HG03175 (cell line): ENCODE measurements at regions not wholly inside any gene's neighbourhood (a gene's known extent, or its start where the extent isn't known, plus 50 kb on each side); places are given as distances from the start of the nearest gene placed in this dataset.

Source experiments
- ATAC-seq: cut with Tn5 transposase; IDR thresholded peaks from one replicate; pipeline ENCODE4 v1.9.1; 2021; ENCODE audit warnings: mild to moderate bottlenecking, moderate library complexity; ENCODE audit not compliant: unreplicated experiment

DNA sequence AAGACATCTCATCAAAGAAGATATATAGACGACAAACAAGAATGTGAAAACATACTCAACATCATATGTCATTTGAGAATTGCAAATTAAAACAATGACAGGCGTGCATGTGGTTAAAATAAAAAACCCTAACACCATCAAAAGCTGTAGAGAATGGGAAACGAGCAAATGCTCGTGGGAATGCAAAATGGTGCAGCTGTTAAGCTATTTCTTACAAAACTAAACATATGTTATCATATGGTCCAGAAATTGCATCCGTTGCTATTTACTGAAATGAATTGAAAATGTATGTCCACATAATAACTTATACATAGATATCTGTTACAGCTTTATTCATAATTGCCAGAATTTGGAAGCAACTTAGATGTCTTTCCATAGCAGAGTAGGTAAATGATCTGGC is 574.4 kb downstream of the TNS3 start:
- no peak for ATAC-seq

DNA sequence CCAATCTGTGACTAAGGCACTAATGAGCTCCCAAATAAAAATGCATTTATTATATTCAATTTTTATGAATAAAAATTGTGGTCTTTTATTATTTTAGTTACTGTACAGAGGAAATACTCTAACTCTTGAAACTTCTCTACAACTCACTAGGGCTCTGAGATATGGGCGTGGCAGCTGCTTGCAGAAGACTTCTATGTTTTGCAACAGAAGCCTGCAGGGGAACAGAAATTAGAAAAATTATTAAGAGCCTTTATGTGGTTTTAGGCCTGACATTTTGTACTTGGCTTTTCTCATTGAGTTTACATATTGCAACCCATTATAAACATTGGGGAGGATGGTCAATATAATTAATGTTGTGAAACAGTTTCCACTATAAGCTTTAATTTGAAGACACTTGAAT is 581.4 kb downstream of the TNS3 start:
- ATAC-seq = no peak

DNA sequence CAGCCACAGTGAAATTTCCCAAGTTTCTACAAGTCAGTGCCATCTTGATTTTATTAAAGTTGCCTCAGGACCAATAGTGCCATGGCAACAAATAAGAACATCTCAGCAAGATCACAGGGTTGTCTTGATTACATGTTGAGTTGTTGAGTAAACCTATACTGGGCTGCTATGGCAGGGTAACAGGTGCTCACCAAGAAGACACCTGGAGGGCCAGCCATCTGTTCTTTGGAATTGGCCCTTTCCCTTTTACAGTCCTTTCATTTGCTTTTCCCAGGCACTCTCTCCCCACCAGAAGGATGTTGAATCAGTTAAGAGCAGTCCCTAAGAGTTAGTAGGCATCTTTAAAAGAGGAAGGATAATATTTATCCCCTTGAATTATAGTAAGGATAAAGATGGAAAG is 582.0 kb downstream of the TNS3 start:
- ATAC-seq = no peak

DNA sequence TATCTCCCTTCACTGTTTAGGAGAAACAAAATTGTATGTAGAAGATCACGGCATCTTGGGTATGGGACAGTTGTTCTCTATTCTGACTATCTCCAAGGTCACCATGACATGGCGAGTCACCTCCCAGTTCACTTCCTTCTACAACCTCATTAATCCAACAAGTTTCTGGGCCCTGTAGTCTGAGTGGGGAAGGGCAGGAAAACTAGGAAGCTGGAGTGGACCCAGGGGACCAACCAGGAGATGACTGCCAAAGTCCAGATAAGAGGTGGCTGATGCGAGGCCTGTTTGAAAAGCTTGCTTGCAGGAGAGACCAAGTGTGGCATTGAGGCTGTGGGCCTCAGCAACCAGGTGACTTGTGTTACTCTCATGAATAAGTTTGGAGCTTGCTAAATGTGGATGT is 584.9 kb downstream of the TNS3 start:
- no peak for ATAC-seq

DNA sequence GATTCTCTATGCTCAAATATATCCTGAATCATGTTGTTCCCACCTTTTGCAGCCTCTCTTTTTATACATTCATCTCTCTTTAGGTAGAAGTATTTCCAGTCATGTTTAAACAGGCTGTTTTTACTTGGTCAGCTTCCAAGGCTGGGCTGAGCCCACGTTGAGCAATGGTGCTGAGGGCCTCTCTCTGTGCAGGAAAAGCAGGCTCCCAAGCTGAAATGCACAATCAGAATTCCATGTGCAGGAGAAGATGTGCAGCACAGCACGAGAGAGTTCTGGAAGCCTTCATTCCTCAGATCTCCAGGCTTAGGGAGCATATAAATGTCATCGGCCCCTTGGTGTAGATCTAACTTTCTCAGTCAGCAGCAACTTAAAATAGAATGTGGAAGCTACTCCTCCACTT is 588.5 kb downstream of the TNS3 start:
- ATAC-seq = no peak

DNA sequence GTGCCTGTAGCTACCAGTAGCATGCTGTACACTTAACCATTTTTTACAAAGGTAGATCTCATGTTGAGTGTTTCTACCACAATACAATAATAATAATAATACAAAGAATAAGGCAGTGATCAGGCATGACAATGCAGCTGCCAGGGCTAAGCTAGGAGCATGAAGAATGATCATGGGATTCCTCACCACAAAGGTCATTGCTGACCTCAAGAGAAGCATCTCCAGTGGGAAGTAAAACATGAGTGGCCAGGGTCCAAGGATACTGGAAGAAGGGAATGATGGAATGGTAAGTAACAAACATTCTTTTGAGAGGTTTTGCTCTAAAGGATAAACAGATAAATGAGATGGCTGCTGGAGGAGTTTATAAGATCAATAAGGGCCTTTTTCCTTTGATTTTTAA is 591.1 kb downstream of the TNS3 start:
- ATAC-seq = no peak

DNA sequence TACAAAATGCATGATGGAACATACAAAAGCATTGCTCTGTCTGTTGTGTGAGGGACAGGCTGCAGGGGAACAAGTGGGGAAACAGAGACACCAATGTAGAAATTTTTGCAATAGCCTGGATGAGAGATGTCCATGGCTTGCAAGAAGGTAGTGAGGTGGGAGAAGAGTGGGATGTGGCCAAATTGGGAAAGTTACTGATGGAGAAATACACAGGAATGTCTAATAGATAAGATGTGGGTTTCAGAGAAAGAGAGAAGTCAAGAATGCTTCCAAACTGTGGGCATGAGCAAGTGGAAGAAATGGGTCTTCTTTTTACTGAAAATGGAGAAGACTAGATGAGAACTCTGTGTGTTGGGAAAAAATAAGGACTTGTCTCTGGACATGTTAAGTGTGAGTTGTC is 592.7 kb downstream of the TNS3 start:
- no peak for ATAC-seq

DNA sequence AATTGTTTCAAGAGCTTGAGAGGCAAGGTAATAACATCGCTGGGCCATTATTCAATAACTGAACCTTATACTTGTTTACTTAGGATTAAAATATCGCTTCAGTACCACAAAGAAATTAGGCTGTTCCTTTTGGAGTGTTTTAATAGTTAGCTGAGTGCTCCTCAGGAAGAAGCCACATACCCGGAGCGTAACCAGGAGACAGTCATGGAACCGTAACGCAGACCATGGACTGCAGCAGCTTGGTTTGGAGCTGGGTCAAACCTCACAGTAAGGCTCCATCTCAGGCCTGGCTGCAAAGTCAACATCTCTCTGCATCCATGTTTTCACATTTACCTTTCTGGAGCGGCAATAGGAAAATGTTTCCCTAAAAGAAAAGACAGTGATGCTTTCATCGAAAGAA is 599.0 kb downstream of the TNS3 start:
- ATAC-seq = no peak

DNA sequence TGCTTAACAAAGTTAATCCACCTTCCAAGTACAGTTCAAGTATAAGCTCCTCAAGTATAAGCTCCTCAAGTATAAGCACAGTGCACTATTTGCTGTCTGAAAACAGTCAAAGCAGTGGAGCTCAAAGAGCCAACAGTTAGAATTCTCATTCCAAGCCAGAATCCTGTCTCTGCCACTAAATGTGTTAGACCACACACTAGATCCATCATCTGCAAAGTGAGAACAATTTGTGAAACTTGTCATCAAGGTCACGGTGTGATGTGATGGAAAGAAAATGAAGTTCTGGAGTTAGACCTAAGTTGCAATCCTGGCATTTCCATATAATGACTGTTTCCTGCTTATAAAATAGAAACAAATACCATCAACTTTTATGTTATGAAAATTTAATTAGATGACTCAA is 602.5 kb downstream of the TNS3 start:
- no peak for ATAC-seq

DNA sequence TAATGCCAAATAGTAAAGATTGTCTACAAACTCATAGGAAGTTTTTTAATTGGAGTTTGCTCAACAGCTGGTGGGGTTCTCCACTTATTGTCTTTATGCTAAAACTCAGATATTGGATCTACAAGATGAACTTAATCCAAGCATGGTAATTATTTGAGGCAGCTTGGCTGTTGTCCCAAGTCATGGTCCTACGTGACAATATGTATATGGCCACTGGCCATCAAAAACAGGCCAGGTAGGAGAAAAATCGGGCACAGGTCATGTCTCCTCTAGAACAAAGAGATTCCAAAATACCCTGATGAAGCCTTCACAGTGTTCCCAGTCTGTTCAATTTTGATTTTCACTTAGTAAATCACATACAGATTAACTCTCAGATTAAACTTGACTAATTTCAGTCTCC is 606.4 kb downstream of the TNS3 start:
- ATAC-seq = no peak

DNA sequence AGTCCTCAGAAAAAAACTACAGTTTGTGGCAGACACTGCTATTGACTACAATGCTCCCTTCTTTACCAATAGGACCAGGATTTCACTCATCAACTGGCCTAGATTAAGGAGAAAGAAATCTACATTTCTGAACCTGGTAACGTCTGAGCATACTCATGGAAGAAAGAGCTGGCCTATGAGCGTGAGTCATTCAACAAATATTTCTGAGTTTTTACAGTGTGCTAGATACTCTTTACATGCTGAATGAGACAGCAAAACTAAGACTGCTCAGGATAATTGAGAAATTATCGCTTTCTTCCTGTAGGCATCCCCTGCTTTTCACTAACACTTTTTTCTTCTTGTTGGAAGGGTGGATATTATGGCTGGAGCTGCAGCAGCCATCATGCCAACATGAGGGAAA is 609.7 kb downstream of the TNS3 start:
- ATAC-seq = no peak

DNA sequence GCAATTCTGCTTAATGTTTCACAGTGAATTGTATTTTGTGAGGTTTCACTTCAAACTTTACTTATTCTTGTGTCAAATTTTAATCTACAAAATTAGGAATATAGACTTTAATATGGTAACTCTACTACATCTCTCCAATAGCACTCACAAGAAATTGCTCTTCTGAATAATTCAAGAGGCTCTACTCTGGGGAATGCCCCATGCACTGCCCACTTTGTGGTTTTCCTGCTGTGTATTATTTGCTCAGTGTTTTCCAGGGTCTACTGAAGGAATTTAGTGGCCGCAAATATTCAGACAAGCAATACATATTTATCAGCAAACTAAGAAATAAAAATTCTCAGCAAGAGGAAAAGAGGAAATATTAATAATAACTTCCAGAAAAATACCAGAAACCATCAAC is 611.4 kb downstream of the TNS3 start:
- no peak for ATAC-seq

DNA sequence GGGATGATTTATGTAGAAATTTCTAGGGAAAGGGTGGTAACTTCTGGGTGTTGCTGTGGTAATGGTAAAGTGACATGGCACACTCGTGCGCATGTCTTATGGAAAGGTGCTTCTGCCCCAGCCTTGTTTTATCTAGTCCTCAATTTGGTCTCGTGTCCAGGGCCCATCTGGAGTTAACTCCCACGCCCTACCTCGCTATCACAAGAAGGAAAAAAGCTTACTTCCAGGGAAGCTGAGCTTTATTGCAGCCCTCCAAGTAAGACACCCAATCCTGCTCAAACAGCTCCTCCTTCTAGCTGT is 611.8 kb downstream of the TNS3 start:
- no peak for ATAC-seq

DNA sequence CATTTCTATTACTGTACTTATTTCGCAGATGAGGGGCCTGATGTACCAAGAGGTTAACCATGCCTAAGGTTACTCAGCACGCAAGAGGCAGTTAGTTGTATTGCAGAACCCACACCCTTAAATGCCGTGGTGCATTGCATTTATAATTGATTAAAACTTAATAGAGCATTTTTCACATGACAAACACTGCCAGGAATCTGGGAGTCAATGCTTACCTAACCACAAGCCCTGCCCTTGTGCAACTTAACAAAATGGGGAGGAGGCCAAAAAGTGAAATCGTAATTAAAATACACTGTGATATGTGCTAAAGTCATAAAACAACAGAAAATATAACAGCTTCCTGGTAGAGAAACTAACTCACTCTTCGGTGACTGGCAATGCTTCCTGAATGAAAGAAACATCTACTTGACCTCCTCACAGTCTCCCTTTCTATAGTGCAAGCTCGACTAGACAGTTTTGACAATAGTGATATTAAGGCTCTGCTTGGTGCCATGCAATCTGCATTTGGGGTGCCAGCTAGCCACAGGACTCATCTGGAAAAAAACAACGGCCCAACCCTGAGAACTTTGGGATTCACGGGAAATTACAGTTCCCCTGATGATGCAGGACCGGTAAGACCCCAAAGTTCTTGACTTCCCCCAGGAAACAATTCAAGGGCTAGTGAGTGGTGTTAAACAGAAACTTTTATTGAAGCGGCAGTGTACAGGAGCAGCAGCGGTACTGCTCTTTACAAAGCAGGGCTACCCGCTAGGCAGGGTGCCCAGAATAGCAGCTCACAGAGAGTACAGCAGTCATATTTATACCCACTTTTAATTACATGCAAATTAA is 612.4 kb downstream of the TNS3 start:
- ATAC-seq = no peak

DNA sequence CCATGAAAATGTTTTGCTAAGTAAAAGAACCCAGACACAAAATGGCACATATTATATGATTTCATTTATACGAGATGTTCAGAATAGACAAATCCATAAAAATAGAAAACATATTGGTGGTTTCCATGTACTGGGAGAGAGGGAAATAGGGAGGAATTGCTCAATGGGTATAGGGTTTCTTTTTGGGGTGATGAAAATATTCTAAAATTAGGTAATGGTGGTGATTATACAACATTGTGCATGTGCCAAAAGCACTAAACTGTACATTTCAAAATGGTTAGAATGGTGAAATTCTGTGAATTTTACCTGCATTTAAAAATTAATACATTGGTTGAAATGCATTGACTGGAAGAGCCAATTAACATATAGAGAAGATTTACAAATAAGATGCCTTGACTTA is 613.9 kb downstream of the TNS3 start:
- ATAC-seq = no peak

DNA sequence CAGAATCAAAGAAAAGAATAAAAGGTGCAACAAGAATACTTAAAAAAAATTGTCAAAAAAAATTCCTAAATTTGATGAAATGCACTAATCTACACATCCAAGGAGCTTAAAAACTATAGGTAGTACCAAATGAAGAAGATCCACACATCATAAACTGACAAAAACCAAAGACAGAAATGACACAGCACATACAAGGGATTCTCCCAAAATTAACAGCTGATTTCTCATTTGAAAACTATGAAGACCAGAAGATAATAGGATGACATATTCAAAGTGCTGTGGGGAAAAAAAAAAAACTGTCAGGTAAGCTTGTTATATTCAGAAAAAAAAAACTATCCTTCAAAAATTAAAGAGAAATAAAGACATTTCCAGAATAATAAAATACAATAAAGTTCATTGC is 618.2 kb downstream of the TNS3 start:
- ATAC-seq = no peak

DNA sequence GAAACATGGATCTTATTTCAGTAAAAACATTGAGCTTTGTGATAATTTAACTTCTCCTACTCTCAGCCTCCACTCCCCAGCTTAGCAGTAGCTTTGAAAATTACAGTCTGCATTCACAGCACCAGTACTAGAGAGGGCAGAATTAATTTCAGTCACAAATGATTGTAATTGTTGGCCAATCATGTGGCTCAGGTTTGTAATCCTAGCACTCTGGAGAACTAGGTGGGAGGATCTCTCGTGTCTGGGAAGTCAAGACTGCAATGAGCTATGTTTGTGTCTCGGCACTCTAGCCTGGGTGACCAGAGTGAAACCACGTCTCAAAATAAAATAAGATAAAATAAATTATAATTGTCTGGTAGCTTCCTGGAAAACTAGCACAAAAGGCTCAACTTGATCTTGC is 620.9 kb downstream of the TNS3 start:
- ATAC-seq = no peak

DNA sequence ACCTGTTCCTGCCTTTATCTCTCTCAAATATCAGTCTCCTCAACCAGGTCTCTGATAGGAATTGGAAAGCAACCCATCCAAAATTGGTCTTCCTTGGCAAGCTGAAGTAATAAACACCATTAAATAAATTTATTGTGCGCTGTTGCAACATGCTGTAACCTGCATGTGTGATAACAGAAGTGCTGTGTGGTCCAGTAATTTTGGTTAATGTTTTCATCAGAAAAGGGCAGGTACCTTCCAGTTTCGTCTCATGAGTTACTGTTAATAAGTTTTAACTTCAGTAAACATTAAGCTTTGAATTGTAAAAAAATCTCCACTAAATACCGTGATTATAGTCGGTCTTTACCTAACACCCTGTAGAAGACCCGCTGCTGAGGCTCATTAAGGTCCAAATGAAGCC is 624.7 kb downstream of the TNS3 start:
- ATAC-seq = no peak

DNA sequence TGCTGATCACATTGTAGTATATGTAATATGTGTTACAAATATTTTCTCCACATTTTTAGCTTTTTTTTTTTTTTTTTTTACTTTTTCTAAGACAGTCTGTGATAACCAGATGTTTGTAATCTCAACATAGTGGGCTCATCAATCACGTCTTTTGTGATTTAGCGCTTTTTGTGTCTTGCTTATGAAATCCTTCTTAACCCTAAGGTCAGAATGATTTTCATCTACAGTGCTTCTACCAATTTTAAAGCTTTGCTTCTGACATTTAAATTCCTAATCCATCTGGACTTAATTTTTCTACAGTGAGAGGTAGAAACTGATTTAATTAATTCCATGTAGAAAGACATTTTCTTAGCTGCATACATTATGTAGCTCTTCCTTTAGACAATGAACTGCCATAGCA is 626.4 kb downstream of the TNS3 start:
- ATAC-seq = no peak

DNA sequence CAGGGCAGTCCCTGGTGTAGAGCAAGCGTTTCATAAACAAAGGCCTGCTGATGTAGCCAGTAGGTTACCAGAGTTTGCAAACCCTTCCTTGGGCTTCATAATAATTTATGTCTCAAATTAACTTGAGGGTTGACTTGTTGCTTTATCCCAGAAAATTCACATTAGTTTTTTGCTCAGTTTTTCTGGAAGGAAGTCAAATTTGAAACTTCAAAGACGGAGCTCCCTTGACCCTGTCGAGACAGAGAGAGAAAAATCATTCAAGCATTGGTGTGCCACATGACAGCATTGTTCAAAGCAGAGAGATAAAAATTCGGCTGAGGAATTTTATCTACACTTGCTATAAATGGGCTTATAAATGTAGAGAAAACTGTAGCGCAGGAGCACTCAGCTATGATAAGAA is 627.7 kb downstream of the TNS3 start:
- no peak for ATAC-seq

DNA sequence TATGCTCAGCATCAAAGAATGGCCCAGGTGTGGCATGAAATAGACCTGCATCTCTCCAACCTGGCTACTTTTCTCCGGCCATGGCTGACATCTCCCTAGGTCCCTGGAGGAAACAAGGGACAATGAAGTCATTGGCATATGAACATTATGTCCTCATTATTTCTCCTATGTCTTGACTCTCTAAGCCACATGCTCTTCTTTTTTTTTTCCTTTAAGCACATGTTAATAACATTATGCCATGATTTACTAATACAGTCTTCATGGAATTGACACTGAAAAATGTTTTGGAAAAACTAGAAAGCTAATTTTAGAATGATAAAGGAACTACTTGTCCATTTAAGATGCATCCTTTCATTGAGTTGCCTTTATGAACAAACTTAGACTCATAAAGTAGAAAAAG is 628.9 kb downstream of the TNS3 start:
- ATAC-seq = no peak

DNA sequence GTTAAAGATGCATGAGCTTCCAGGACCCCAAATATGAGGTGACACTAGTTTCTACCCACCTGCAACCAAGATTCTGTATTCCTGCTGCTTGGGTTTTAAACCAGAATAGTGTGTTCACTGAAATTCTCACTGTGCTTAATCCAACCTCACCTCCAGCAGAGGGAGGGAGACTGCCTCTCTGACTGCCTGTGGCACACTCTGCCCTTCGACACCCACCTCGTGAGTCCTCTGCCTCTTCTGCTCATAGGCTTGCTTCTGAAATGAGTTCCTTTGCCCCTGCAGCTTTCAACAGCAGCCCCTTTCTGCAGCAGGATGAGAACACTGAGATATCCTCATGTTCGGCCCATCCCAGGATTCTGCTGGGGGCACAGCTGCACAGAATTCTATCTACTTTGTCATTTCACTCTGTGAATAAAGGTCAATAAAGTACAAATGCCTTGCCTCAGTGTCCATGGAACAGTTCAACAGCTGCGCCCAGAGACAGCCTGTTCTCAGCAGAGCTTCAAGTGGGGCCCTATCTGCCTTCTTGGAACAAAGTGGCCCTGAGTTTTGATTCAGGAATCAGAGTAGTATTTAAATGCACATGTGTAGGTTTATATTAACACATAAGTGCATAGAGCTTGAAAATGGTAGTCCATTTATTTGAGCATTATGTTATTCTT is 632.5 kb downstream of the TNS3 start:
- no peak for ATAC-seq

DNA sequence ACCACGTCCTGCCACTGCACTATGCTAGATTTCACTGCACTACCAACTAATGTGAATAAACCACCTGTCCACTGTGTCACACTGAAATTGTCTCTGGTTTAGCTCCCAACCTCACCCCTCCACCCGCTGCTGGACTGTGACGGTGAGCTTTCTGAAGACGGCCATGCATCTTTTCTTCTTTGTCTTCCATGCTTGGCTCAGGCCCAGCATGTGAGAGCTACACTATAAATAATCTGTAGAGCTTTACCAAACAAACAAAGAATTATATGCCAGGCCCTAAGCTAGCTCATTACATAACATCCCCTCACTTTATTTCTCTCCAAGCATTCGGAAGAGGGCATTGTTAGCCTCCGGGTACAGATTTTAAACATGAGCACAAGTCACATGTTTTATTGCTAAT is 633.2 kb downstream of the TNS3 start:
- no peak for ATAC-seq
